Esophagus squamous epithelium (tissue), 5 donors: ENCODE measurements at regions not wholly inside any gene's neighbourhood (a gene's known extent, or its start where the extent isn't known, plus 50 kb on each side); places are given as distances from the start of the nearest gene placed in this dataset.
A peak's percentile ranks its signal among the peaks of the same experiment; 100 is the strongest.
"Not testable (repeated sequence)": the region's sequence is repeated elsewhere in the genome, so short reads cannot be mapped to it uniquely, and the experiment has no call there.

Source experiments
- DNase-seq: peaks from one replicate; lab custom pipeline; 2025; lab: John Stamatoyannopoulos, UW
- H3K27ac ChIP-seq, 4 donors: fragments of 200-600 bp; sonication (generic); one replicate each; pipeline ENCODE4 v1.5.1; 2016 to 2019; ENCODE audit warnings: mild to moderate bottlenecking in 1 of 4
- H3K27me3 ChIP-seq, 4 donors: fragments of 200-600 bp; sonication (generic); 1 replicate in 3 of 4; 2 replicates in 1 of 4; pipeline versions ENCODE4 v1.5.1 to v1.6.0; 2017 to 2021; ENCODE audit warnings: antibody characterized with exemption in 1 of 4
- H3K36me3 ChIP-seq, 3 donors: fragments of 200-600 bp; sonication (generic); one replicate each; pipeline ENCODE4 v1.5.1; 2016 to 2019
- H3K4me1 ChIP-seq, 3 donors: fragments of 200-600 bp; sonication (generic); one replicate each; pipeline ENCODE4 v1.5.1; 2017 to 2019
- H3K4me3 ChIP-seq, 4 donors: fragments of 200-600 bp; sonication (generic); 1 replicate in 3 of 4; 2 replicates in 1 of 4; pipeline ENCODE4 v1.5.1; 2016 to 2019; ENCODE audit warnings: mild to moderate bottlenecking in 2 of 4, moderate library complexity in 1 of 4
- H3K9me3 ChIP-seq, 3 donors: fragments of 200-600 bp; sonication (generic); one replicate each; pipeline ENCODE4 v1.5.1; 2016 to 2019
- CTCF ChIP-seq, 6 experiments: fragments of 450-650 bp in 4 of 6; fragments of 200-600 bp in 2 of 6; sonication (generic) in 2 of 6; IDR thresholded peaks; one replicate each; pipeline ENCODE4 v1.5.1; 2016 to 2019; ENCODE audit warnings: antibody characterized with exemption in 6 of 6, mild to moderate bottlenecking in 4 of 6, moderate library complexity in 4 of 6
- POLR2A ChIP-seq, 4 donors: fragments of 450-650 bp; IDR thresholded peaks; one replicate each; pipeline ENCODE4 v1.6.1; 2017; ENCODE audit warnings: antibody characterized with exemption in 4 of 4, mild to moderate bottlenecking in 4 of 4, moderate library complexity in 3 of 4
- WGBS, 2 donors: methylation state at CpG; one replicate each; pipeline ENCODE4 v1.1.5; 2018; 5-methylcytosine and 5-hydroxymethylcytosine counted together
- intact Hi-C: fragments of 100-400 bp; cut with DNase I; formaldehyde crosslinking; loops from one replicate; pipeline ENCODE4 v1.15.0; 2022
- donor health status: DM: yes; HTN: yes; CAD: no.

GRCh38 chrY:15871570-15871969, 1347.2 kb downstream of the NLGN4Y start:
- TF ChIP-seq CTCF (IDR thresholded peaks at IDR 0.05) (no peak), POLR2A (IDR thresholded peaks at IDR 0.05) (no peak)
- Histone ChIP-seq H3K4me1 (no peaks in the 10 kb centered on the region), H3K4me3 (no peak overlapping the region), H3K36me3 (no peaks in the 10 kb centered on the region), H3K27ac (no peak overlapping the region), H3K27me3 (no peaks in the 10 kb centered on the region), H3K9me3 (no peaks in the 10 kb centered on the region)
- DNase-seq: no peak
- intact Hi-C loops: no loop called here

- H3K4me3 ChIP-seq, H3K4me1 ChIP-seq, H3K9me3 ChIP-seq, H3K27ac ChIP-seq, DNase-seq, H3K27me3 ChIP-seq, H3K36me3 ChIP-seq, intact Hi-C loops: not testable (repeated sequence)
- WGBS, 2 donors: no CpG with 5 or more reads among the region's 4 CpGs
Measured at GRCh38 chrY:15875881-15876280, 1351.6 kb downstream of the NLGN4Y start.

GRCh38 chrY:15903524-15903923, 1379.2 kb downstream of the NLGN4Y start:
- DNase-seq, H3K27ac ChIP-seq, H3K4me3 ChIP-seq, H3K9me3 ChIP-seq, H3K4me1 ChIP-seq, H3K36me3 ChIP-seq, intact Hi-C loops, H3K27me3 ChIP-seq: not testable (repeated sequence)
- no CpG with 5 or more reads among the region's 4 CpGs for WGBS, 2 donors

- no peak for DNase-seq
- no peaks in the 10 kb centered on the region for H3K36me3 ChIP-seq
- TF ChIP-seq CTCF (IDR thresholded peaks at IDR 0.05): no peak
- TF ChIP-seq POLR2A (IDR thresholded peaks at IDR 0.05): no peak
- H3K27me3 ChIP-seq: no peaks in the 10 kb centered on the region
- H3K4me1 ChIP-seq: no peaks in the 10 kb centered on the region
- H3K9me3 ChIP-seq: no peaks in the 10 kb centered on the region
- no peak overlapping the region for H3K4me3 ChIP-seq
- intact Hi-C loops: no loop called here
- H3K27ac ChIP-seq: peak overlapping the region in 1 of 4 donors; percentile 55
- WGBS, 2 donors: 30% methylated on average over 2 of the region's 2 CpGs; no CpG with 5 or more reads in 1 of the 2 donors
Measured at GRCh38 chrY:15905557-15905956, 1381.2 kb downstream of the NLGN4Y start.

- 60% methylated on average over 2 of the region's 2 CpGs; no CpG with 5 or more reads in 1 of the 2 donors for WGBS, 2 donors
- intact Hi-C loops: no loop called here
- no peaks in the 10 kb centered on the region for H3K36me3 ChIP-seq
Measured at GRCh38 chrY:15926499-15926898, 1402.2 kb downstream of the NLGN4Y start.

GRCh38 chrY:15938791-15939190, 1414.5 kb downstream of the NLGN4Y start:
- Histone ChIP-seq H3K36me3 (no peaks in the 10 kb centered on the region), H3K4me3 (no peak overlapping the region), H3K9me3 (no peaks in the 10 kb centered on the region), H3K27ac (no peak overlapping the region), H3K4me1 (no peaks in the 10 kb centered on the region), H3K27me3 (no peaks in the 10 kb centered on the region)
- TF ChIP-seq POLR2A (IDR thresholded peaks at IDR 0.05) (no peak), CTCF (IDR thresholded peaks at IDR 0.05) (no peak)
- intact Hi-C loops: no loop called here
- DNase-seq: no peak

More at GRCh38 chrY:15926499-15926898, 1402.2 kb downstream of the NLGN4Y start:
- H3K4me3 ChIP-seq: no peak overlapping the region
- no peaks in the 10 kb centered on the region for H3K27me3 ChIP-seq
- TF ChIP-seq POLR2A (IDR thresholded peaks at IDR 0.05): no peak
- no peak for TF ChIP-seq CTCF (IDR thresholded peaks at IDR 0.05)
- no peak for DNase-seq
- no peaks in the 10 kb centered on the region for H3K9me3 ChIP-seq
- no peak overlapping the region for H3K27ac ChIP-seq
- H3K4me1 ChIP-seq: no peaks in the 10 kb centered on the region
